Hematopoietic multipotent progenitor cell treated with erythropoietin and hydrocortisone succinate and interleukin-3 and kit ligand, for 15 days (in vitro differentiated cells): ENCODE measurements at regions not wholly inside any gene's neighbourhood (a gene's known extent, or its start where the extent isn't known, plus 50 kb on each side); places are given as distances from the start of the nearest gene placed in this dataset.

Source experiments
- DNase-seq: peaks from one replicate; pipeline ENCODE4 v3.0.0-alpha.2; 2015; ENCODE audit warnings: low spot score

GRCh38 chr20:22466447-22467171 is 117.8 kb downstream of the FOXA2 start:
- DNase-seq: no peak

DNA sequence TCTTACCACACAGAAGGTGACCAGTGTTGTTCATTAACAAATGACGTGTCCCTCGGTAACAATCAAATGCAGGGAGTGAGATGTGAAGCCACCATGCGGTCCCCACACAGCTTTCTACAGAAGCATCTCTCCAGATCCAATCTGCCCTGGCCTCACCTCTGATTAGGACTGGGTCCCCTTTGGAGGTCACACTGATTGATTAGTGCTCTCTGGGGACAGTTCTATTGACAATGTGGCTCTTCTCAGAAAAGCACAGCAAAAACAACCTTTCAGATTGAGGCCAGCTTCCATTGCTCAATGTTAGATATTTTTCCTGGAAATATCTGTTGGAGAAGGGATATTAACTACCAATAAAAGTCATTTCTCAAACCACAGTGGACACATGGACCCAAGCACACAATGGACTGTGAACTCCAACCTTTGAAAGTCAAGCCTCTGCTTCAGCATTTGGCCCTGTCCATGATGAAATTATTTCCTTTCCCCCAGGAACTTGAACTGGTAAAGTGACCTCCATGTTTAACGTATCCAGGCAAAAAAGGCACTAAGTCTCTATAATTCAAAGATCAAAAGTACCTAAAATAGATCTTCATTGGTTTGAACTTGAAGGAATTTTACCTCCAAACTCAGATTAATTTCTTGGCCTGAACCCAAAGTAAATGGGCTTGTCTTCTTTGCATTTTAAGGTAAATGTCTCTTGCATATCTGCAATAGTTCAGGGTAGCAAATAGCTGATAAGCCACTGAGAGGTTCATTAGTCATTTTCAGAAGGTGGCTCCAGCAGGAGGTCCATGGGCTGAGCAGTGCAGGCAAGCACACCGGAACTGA is 118.5 kb downstream of the FOXA2 start:
- DNase-seq: no peak

- DNase-seq: no peak
These were observed 119.9 kb downstream of the FOXA2 start for GRCh38 chr20:22464312-22465003.

- no peak for DNase-seq
These were observed 121.1 kb downstream of the FOXA2 start for GRCh38 chr20:22462975-22463914.

DNA sequence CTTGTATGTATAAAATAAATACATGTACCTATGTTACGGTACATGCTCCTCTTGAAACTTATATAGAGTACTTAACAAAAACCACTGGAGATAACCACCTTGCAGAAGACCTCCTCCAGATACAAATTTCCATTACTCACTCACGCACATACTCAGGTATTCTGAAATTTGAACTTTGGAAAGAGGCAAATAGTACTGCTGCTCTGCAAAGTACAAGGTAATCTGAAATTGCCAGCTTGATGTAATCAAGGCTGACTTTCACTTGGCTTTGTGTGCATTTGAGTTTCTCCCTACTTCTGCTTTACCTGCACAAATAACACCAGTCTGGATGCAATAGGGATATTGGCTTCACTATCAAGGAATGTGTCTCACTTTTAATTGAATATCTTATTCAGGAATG is 123.6 kb downstream of the FOXA2 start:
- DNase-seq: no peak

GRCh38 chr20:22460231-22460630 is 124.1 kb downstream of the FOXA2 start:
- DNase-seq: no peak

- no peak for DNase-seq
These were observed 124.6 kb downstream of the FOXA2 start for GRCh38 chr20:22459754-22460153.

DNA sequence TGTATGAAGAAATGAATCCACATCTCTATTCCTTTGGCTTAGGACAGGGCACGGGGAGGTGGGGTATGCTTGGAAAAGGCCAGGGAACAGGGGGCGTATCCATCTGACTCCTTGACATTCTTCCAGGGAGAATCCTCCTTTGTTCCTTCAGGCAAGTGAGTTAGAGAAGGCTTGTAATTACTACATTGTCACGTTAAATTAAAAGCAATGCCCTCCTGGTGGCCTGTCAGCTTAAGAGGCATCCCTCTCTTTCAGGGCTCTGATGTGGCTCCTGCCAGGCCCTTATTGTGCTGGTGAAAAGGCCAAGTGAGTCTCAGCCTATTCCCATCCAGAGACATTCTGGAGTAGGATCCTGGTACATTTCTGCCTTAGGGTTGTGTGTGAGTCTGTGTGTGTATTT is 128.3 kb downstream of the FOXA2 start:
- DNase-seq: no peak

DNA sequence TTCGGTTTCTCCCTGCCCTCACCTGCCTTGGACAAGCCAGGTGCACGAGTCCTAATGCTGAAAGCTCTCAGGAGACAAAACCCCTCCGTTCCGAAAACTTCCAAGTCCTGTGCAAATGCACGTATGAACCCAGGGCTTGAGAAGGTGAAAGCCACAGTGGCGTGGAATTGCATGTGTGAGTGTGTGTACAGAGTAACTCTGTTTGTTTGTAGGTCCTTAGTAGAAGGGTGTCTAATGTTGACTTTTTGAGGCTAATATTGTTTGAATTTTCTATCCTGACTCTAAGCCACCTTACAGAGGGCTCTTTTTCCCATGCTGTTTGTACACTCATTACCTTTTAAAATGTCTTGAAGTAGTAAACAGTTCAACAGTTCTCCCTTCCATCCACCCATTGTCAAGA is 129.1 kb downstream of the FOXA2 start:
- DNase-seq: no peak

GRCh38 chr20:22453244-22454080 is 130.9 kb downstream of the FOXA2 start:
- no peak for DNase-seq

DNA sequence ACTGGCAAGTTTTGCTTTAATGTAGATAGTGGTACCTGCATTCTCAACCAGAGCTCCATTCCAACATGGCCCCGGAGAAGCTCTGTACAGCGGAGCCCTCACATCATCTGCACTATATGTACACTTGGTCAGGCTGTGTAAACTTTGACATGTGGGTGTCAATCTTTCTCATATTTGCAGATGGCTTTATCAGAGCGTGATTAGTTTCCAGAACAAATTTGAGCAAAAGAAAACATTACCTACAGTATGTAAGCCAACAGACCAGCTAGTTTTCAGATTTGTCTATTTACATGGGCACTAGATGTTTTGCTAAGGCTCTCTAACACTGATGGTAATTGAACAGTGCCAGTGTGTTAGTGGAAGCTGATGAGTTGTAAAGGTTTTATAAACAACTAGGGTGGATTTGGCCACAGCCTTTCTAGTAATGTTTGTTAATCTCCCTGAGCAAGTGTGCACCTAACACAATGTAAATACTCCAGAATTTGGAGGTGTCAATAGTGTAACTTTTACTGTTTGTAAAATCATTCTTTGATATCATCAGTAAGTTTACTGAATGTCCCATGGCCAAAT is 131.8 kb downstream of the FOXA2 start:
- no peak for DNase-seq

- DNase-seq: no peak
These were observed 133.8 kb downstream of the FOXA2 start for GRCh38 chr20:22450537-22450936.

DNA sequence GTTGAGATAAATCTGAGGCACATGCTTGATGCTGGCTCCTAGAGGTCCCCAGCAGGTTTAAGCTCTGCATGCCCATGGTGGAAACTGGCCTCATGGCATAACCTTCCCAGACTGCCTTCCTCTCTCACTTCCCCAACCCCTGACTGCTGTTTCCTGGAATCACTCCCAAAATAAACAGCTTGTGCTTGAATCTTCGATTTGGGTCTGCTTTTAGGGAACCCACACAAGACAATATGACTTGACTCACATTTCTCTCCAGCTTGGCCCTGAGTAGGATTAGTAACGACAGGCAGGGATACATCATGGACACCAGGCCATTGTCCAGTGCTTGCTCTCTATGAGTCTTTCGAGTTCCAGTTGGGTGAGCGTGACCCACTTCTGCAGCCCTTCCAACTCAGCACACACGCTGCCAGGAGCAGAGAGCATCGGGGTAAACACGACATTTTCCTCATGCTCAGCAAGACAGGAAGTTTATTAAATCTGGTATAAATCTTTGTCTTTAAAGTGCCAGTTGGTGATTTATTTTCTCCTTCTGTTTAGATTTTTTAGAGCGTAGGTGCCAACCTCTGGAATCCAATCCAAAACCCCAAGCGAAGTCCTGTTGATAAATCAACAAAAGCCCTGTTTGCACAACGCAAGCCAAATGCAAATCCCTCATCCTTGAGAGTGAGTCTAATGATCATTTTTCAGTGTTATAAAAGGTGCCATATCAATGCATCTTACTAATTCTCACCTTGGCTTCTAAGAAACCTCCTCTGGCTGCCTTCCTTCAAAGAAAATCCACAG is 135.0 kb downstream of the FOXA2 start:
- no peak for DNase-seq

DNA sequence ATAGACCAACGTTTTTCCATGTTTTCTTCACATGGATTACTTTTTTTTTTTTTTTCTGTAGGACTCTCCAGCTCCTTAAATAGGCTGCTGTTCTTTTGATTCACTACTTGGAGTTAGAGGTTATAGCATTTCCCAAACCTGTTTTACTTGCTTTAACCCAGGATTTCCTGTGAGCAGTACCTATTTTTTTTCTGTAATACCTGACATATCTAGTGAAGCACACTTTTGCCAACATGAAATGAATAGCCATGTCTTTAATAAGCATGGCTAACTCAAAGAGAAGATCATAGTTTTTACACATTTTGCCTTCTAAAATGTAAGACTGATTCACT is 137.0 kb downstream of the FOXA2 start:
- DNase-seq: no peak

GRCh38 chr20:22446613-22447446 is 137.5 kb downstream of the FOXA2 start:
- no peak for DNase-seq

DNA sequence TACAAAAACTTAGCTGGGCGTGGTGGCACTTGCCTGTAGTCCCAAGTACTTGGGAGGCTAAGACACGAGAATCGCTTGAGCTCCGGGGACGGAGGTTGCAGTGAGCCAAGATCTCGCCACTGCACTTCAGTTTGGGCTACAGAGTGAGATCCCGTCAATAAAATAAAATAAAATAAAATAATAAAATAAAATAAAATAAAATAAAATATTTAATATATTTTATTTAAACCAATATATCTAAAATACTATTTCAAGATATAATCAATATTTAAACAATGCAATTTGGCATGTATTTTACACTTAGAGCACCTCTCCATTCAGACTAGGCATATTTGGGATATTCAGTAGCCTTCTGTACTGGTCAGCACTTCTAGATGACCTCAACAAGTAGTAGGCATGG is 142.1 kb downstream of the FOXA2 start:
- no peak for DNase-seq

DNA sequence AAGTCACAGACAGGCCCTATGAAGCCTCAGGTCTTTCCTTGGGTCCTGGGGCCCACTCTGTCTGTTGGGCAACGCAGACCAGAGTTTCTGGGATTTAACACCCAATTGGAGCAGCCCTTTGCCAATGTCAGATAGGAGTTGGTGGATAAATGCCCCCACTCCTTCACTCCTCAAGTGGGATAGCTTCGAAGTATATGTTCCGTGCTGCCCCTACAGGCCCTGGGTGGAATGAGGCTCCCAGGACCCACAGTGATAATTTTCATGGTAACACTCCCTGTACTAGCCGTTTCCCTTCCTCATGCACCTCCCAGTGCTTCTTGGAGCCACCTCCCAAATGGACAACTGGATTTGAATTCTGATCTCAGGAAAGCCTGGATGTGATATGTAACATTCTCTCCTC is 145.4 kb downstream of the FOXA2 start:
- no peak for DNase-seq

- DNase-seq: no peak
These were observed 146.0 kb downstream of the FOXA2 start for GRCh38 chr20:22438346-22438745.

DNA sequence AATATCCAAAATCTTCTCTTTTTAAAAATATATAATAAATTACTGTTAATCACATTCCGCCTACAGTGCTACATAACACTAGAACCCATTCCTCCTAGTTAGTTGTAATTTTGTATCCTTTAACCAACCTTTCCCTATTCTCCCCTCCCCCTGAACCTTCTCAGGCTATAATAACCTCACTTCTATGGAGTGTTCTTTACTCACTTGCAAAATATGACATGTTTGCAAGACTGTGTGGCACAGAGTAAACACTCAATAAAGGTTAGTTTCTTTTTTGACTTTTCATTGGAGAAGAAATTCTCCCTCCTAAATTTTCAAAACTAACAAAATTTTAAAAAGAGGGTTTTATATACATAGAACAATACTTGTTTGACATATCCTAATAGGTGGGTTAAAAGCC is 147.0 kb downstream of the FOXA2 start:
- no peak for DNase-seq
